ENCODE measurements at regions not wholly inside any gene's neighbourhood (a gene's known extent, or its start where the extent isn't known, plus 50 kb on each side); places are given as distances from the start of the nearest gene placed in this dataset.
"Not testable (repeated sequence)": the region's sequence is repeated elsewhere in the genome, so short reads cannot be mapped to it uniquely, and the experiment has no call there.

DNA sequence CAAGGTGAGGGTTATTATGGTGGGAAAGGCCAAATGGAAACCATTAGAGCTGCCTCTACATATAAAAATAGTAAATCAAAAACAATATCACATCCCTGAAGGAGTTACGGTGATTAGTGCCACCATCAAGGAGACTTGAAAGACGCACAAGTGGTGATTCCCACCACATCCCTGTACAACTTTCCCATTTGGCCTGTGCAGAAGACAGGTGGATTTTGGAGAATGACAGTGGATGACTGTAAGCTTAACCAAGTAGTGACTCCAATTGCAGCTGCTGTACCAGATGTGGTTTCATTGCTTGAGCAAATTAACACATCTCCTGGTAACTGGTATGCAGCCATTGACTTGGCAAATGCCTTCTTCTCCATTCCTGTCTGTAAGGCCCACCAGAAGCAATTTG lies 54.0 kb upstream of the CCDC80 start:
- not testable (repeated sequence) for TF ChIP-seq FOSL1 (IDR thresholded peaks at IDR 0.05; ENCODE audit: low read depth); POLR2A (IDR thresholded peaks at IDR 0.05; ENCODE audit: borderline replicate concordance, extremely low read depth, insufficient read depth, insufficient read length); EZH2 (IDR thresholded peaks at IDR 0.05); POLR2AphosphoS5 (IDR thresholded peaks at IDR 0.05; ENCODE audit: low read depth, low read length); TCF7L2 (IDR thresholded peaks at IDR 0.05; ENCODE audit: borderline replicate concordance, extremely low read depth, insufficient read depth, insufficient read length); MAX (IDR thresholded peaks at IDR 0.05); ELF1 (IDR thresholded peaks at IDR 0.05; ENCODE audit: borderline replicate concordance, low read depth); SIN3A (IDR thresholded peaks at IDR 0.05; ENCODE audit: low read depth); YY1 (IDR thresholded peaks at IDR 0.05; ENCODE audit: extremely low read depth, insufficient replicate concordance, low read depth, low read length); EGR1 (IDR thresholded peaks at IDR 0.05; ENCODE audit: low read depth)
- TF ChIP-seq, protein P1, sequence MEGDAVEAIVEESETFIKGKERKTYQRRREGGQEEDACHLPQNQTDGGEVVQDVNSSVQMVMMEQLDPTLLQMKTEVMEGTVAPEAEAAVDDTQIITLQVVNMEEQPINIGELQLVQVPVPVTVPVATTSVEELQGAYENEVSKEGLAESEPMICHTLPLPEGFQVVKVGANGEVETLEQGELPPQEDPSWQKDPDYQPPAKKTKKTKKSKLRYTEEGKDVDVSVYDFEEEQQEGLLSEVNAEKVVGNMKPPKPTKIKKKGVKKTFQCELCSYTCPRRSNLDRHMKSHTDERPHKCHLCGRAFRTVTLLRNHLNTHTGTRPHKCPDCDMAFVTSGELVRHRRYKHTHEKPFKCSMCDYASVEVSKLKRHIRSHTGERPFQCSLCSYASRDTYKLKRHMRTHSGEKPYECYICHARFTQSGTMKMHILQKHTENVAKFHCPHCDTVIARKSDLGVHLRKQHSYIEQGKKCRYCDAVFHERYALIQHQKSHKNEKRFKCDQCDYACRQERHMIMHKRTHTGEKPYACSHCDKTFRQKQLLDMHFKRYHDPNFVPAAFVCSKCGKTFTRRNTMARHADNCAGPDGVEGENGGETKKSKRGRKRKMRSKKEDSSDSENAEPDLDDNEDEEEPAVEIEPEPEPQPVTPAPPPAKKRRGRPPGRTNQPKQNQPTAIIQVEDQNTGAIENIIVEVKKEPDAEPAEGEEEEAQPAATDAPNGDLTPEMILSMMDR (IDR thresholded peaks at IDR 0.05 in 2 of 3, conservative IDR thresholded peaks at IDR 0.05 in 1 of 3; ENCODE audit: borderline replicate concordance in 1 of 3, insufficient read depth in 1 of 3, low read depth in 2 of 3, low read length in 2 of 3), result not testable (repeated sequence)
